ENCODE measurements at regions not wholly inside any gene's neighbourhood (a gene's known extent, or its start where the extent isn't known, plus 50 kb on each side); places are given as distances from the start of the nearest gene placed in this dataset.

- H3K4me3 ChIP-seq (replicated peaks; ENCODE audit: insufficient read depth, low read length): no peak overlapping the region
- TF ChIP-seq CTCF (IDR thresholded peaks at IDR 0.05; ENCODE audit: insufficient read depth, low read length) (no peak), SPI1 (IDR thresholded peaks at IDR 0.05; ENCODE audit: borderline replicate concordance, low read depth) (no peak), POLR2AphosphoS5 (IDR thresholded peaks at IDR 0.05; ENCODE audit: low read depth) (no peak), GABPA (IDR thresholded peaks at IDR 0.05; ENCODE audit: low read depth) (no peak)
- TF ChIP-seq, protein P1, sequence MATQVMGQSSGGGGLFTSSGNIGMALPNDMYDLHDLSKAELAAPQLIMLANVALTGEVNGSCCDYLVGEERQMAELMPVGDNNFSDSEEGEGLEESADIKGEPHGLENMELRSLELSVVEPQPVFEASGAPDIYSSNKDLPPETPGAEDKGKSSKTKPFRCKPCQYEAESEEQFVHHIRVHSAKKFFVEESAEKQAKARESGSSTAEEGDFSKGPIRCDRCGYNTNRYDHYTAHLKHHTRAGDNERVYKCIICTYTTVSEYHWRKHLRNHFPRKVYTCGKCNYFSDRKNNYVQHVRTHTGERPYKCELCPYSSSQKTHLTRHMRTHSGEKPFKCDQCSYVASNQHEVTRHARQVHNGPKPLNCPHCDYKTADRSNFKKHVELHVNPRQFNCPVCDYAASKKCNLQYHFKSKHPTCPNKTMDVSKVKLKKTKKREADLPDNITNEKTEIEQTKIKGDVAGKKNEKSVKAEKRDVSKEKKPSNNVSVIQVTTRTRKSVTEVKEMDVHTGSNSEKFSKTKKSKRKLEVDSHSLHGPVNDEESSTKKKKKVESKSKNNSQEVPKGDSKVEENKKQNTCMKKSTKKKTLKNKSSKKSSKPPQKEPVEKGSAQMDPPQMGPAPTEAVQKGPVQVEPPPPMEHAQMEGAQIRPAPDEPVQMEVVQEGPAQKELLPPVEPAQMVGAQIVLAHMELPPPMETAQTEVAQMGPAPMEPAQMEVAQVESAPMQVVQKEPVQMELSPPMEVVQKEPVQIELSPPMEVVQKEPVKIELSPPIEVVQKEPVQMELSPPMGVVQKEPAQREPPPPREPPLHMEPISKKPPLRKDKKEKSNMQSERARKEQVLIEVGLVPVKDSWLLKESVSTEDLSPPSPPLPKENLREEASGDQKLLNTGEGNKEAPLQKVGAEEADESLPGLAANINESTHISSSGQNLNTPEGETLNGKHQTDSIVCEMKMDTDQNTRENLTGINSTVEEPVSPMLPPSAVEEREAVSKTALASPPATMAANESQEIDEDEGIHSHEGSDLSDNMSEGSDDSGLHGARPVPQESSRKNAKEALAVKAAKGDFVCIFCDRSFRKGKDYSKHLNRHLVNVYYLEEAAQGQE (IDR thresholded peaks at IDR 0.05; ENCODE audit: insufficient replicate concordance, low read depth): no peak
- DNase-seq (ENCODE audit: low read depth in 1 of 2, low spot score in 1 of 2): no peak
- no peaks in the 10 kb centered on the region for H3K27me3 ChIP-seq (ENCODE audit: insufficient read depth, poor library complexity, severe bottlenecking)
- H3K27ac ChIP-seq (replicated peaks): no peak overlapping the region
Measured at GRCh38 chr17:62910277-62910676, 55.8 kb upstream of the TANC2 start.

GRCh38 chr17:62907961-62908360 is 58.1 kb upstream of the TANC2 start:
- H3K27ac ChIP-seq (replicated peaks): no peak overlapping the region
- H3K27me3 ChIP-seq (ENCODE audit: insufficient read depth, poor library complexity, severe bottlenecking): no peaks in the 10 kb centered on the region
- no peak for DNase-seq (ENCODE audit: low read depth in 1 of 2, low spot score in 1 of 2)
- TF ChIP-seq, protein P1 (IDR thresholded peaks at IDR 0.05; ENCODE audit: insufficient replicate concordance, low read depth): no peak
- TF ChIP-seq GABPA (IDR thresholded peaks at IDR 0.05; ENCODE audit: low read depth) (no peak), POLR2AphosphoS5 (IDR thresholded peaks at IDR 0.05; ENCODE audit: low read depth) (no peak), SPI1 (IDR thresholded peaks at IDR 0.05; ENCODE audit: borderline replicate concordance, low read depth) (no peak), CTCF (IDR thresholded peaks at IDR 0.05; ENCODE audit: insufficient read depth, low read length) (no peak)
- no peak overlapping the region for H3K4me3 ChIP-seq (replicated peaks; ENCODE audit: insufficient read depth, low read length)

- no peak overlapping the region for H3K4me3 ChIP-seq (replicated peaks; ENCODE audit: insufficient read depth, low read length)
- H3K27ac ChIP-seq (replicated peaks): no peak overlapping the region
- DNase-seq (ENCODE audit: low read depth in 1 of 2, low spot score in 1 of 2): no peak
- TF ChIP-seq SPI1 (IDR thresholded peaks at IDR 0.05; ENCODE audit: borderline replicate concordance, low read depth) (no peak), POLR2AphosphoS5 (IDR thresholded peaks at IDR 0.05; ENCODE audit: low read depth) (no peak), GABPA (IDR thresholded peaks at IDR 0.05; ENCODE audit: low read depth) (no peak), CTCF (IDR thresholded peaks at IDR 0.05; ENCODE audit: insufficient read depth, low read length) (no peak)
- TF ChIP-seq, protein P1 (IDR thresholded peaks at IDR 0.05; ENCODE audit: insufficient replicate concordance, low read depth): no peak
- no peaks in the 10 kb centered on the region for H3K27me3 ChIP-seq (ENCODE audit: insufficient read depth, poor library complexity, severe bottlenecking)
Measured at GRCh38 chr17:62906881-62907280, 59.2 kb upstream of the TANC2 start.

Data from HL-60 (cell line).